Astrocyte of the spinal cord (primary cell): ENCODE measurements at regions not wholly inside any gene's neighbourhood (a gene's known extent, or its start where the extent isn't known, plus 50 kb on each side); places are given as distances from the start of the nearest gene placed in this dataset.
A peak's percentile ranks its signal among the peaks of the same experiment; 100 is the strongest.

Experiments
- DNase-seq: peaks from one replicate; pipeline ENCODE4 v3.0.0; 2011; ENCODE audit warnings: low read depth, low spot score
- H3K4me3 ChIP-seq: 2 replicates; pipeline ENCODE4 v1.5.1; 2011; ENCODE audit warnings: low read depth, mild to moderate bottlenecking, low read length, moderate library complexity
- in situ Hi-C: cut with HindIII; loops from 2 replicates; pipeline ENCODE4 v1.10.0; 2017; ENCODE audit warnings: low sequenced_read_pairs
- TF ChIP-seq, protein P1 (sequence below): IDR thresholded peaks from 2 replicates; pipeline ENCODE4 v1.5.1; 2012; ENCODE audit warnings: low read depth, mild to moderate bottlenecking, low read length, inconsistent platforms

DNA sequence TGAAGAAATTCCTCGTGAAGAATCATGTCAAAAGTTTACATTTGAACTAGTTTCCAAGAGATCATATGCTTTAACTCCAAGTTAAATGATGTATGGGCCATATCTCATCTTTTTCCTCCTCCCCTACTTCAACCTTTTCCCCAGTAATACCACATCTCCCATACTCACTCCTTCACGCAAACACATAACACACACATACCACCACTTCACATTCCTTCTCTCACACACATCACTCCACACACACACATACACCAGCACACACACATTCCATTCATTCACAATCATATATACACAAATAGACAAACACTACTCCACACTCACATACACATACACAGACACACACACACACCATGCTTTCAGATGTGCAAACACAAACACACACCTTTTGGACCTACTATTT is 769.0 kb upstream of the NR2F2 start:
- TF ChIP-seq, protein P1, sequence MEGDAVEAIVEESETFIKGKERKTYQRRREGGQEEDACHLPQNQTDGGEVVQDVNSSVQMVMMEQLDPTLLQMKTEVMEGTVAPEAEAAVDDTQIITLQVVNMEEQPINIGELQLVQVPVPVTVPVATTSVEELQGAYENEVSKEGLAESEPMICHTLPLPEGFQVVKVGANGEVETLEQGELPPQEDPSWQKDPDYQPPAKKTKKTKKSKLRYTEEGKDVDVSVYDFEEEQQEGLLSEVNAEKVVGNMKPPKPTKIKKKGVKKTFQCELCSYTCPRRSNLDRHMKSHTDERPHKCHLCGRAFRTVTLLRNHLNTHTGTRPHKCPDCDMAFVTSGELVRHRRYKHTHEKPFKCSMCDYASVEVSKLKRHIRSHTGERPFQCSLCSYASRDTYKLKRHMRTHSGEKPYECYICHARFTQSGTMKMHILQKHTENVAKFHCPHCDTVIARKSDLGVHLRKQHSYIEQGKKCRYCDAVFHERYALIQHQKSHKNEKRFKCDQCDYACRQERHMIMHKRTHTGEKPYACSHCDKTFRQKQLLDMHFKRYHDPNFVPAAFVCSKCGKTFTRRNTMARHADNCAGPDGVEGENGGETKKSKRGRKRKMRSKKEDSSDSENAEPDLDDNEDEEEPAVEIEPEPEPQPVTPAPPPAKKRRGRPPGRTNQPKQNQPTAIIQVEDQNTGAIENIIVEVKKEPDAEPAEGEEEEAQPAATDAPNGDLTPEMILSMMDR, result no peak
- DNase-seq, result peak; percentile 11
- no peak overlapping the region for H3K4me3 ChIP-seq
- in situ Hi-C loops, result no loop called here

DNA sequence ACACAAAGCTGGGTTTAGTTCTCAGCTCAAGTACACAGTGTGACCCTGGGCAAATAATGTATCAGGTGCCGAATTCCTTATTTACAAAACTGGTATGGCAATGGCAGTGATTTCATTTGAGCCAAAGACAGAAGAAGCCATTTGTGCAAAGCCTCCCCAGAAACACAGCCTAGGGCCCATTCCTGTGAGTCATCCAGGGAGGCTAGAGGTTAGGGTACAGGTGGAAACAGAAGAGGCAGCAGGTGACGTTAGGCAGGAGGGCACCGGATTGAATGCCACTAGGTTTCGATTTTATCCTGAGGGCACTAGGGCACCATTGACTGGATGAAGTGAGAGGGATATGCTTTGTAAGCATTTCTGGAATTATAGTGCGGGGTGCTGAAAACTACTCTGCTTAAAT is 766.9 kb upstream of the NR2F2 start:
- DNase-seq, result no peak
- no peak overlapping the region for H3K4me3 ChIP-seq
- in situ Hi-C loops, result no loop called here
- TF ChIP-seq, protein P1, result no peak

DNA sequence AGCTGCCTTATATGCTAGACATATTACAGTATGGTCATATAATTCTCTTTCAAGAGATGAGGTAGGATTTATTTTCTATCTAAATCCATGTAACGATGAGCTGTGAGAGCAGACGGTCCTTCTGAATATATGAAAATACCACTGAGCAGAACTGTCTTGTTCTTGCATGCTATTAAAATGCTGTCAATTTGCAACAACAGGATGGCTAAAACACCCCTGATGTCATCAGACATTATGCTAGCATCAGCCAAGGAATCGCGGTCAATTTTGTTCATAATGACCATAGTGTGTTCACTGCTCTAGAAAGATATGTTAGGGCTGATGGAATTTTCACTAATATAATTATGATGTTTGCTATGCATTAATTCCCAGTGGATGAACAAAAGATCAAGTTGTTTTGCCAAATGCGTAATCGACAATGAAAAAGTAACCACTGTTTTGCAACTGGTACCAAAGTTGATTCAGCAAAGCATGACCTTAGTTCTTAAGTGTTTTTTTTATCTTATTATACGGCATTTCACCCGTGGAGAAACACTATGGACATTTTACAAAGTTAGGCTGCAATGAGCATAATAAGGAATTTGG is 765.4 kb upstream of the NR2F2 start:
- no peak for DNase-seq
- in situ Hi-C loops, result no loop called here
- no peak overlapping the region for H3K4me3 ChIP-seq
- TF ChIP-seq, protein P1, result no peak

DNA sequence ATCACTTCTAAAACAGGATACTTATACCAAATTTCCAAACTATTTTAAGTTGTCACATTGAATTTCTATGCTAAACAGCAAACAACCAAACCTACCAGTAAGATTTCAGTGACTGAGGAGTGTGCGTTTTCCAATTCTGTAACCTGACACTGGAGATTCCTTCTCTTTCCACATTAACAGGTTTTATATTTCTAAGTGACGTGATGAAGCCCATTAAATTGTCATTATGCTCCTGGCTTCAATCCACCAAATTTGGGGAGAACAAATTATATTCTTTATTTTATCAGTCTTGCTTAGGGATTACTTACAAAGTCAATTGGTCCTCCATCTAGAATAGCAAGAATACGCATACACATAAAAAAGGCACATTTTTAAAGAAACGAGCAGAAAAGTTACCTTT is 764.8 kb upstream of the NR2F2 start:
- in situ Hi-C loops, result no loop called here
- DNase-seq, result no peak
- TF ChIP-seq, protein P1, result no peak
- no peak overlapping the region for H3K4me3 ChIP-seq

DNA sequence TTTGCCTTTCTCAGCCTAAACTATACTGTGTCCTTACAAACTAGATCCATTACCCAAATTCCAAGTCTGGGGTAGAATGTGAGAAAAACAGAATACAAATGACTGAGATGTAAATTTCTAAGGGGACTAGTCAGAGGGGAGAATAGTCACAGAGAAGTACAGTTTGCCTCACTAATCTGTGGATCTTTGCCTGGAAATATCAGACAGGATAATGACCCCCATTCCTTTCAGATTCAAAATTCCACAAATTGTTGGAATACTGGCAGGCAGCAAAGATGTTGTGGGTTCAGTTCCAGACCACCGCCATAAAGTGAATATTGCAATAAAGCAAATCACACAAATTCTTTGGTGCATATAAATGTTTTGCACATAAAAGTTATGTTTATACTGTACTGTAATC is 762.8 kb upstream of the NR2F2 start:
- peak; percentile 5 for DNase-seq
- in situ Hi-C loops, result no loop called here
- TF ChIP-seq, protein P1, result no peak
- H3K4me3 ChIP-seq, result no peak overlapping the region

DNA sequence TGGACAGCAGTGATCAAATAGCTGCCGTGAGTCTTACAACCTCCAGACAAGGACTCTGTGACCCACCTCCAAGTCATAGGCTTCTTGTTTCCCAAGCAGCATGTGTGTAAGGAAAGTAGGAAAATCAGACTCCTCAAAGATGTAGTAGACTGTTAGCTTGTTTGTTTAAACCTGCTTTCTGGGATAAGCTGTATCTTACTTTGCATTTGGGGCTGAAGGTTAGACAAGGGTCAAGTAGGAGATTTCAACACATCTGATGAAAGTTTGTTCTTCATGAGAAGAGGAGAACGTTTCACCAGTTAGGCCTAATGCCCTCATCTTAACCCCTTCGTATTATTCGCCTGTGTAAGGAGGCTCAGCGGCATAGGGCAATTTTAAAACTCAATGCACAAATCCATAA is 756.4 kb upstream of the NR2F2 start:
- no peak for DNase-seq
- in situ Hi-C loops, result no loop called here
- no peak overlapping the region for H3K4me3 ChIP-seq
- TF ChIP-seq, protein P1, result no peak

DNA sequence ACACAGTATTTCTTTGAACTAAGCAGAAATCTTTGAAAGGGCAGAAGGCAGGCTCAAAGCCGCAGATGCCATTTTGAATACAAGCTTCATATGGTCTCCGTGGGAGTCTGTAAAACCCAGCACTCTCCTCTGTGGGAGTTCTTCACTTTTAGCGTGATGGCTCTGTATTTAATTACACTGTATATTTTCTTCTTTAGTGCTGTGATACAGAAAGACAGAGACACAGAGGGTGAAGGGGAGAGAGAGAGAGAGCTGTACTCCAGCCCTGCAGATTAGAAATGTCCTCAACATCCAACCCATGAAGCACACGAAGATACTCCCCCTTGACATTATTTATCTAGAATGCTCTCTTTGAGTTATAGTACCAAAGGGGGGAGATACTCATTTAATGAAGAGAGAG is 752.6 kb upstream of the NR2F2 start:
- TF ChIP-seq, protein P1, result no peak
- no peak overlapping the region for H3K4me3 ChIP-seq
- in situ Hi-C loops, result no loop called here

More for the DNA sequence above, 752.6 kb upstream of the NR2F2 start:
- no peak for DNase-seq
